ENCODE measurements at regions not wholly inside any gene's neighbourhood (a gene's known extent, or its start where the extent isn't known, plus 50 kb on each side); places are given as distances from the start of the nearest gene placed in this dataset.

DNA sequence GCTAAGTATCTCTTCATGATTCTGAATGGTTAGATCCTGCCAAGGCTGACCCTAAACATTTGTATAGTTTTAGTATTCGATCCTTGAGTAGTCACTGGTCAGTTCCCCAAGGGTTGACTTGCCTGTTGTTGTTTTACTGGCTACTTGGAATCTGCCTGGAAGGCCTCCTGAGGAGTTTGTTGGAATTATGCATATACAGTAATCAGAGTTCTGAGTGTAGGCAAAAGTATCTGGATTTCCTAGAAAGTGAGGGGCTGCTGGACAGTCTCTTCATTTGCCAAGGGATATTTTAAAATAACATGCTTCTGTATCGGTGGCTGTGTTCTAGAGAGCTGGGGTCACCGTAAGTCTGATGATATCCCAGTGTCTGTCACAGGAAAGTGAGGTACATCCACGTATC lies 333.2 kb upstream of the C2CD4B start:
- Histone ChIP-seq H3K9me3 (ENCODE audit: severe bottlenecking) (no peaks in the 10 kb centered on the region), H3K27ac (no peak overlapping the region), H3K27me3 (ENCODE audit: insufficient read depth, low read depth, severe bottlenecking) (no peaks in the 10 kb centered on the region), H3K4me3 (ENCODE audit: low read depth, low read length) (no peak overlapping the region), H3K36me3 (no peaks in the 10 kb centered on the region)
- DNase-seq, result no peak
- TF ChIP-seq, protein P1, sequence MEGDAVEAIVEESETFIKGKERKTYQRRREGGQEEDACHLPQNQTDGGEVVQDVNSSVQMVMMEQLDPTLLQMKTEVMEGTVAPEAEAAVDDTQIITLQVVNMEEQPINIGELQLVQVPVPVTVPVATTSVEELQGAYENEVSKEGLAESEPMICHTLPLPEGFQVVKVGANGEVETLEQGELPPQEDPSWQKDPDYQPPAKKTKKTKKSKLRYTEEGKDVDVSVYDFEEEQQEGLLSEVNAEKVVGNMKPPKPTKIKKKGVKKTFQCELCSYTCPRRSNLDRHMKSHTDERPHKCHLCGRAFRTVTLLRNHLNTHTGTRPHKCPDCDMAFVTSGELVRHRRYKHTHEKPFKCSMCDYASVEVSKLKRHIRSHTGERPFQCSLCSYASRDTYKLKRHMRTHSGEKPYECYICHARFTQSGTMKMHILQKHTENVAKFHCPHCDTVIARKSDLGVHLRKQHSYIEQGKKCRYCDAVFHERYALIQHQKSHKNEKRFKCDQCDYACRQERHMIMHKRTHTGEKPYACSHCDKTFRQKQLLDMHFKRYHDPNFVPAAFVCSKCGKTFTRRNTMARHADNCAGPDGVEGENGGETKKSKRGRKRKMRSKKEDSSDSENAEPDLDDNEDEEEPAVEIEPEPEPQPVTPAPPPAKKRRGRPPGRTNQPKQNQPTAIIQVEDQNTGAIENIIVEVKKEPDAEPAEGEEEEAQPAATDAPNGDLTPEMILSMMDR (IDR thresholded peaks at IDR 0.05; ENCODE audit: low read depth, low read length), result no peak

DNA sequence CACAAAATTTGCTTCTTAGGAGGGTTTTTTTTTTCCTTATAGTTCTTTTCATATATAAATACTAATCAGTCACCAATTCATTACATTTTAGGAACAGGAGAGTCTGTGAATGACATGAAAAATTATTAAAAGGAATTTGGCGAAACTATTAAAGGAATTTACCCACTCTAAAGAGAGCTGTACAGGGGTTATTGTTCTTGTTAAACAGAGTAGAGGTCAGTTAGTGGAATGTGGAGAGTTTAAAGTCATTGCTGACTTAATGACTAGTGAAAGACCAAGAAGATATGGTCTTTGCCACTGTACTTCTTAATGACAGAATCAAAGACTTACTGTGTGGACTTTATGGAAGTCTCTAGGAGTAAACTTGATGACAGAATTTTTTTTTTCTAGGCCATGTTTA lies 333.6 kb upstream of the C2CD4B start:
- DNase-seq, result no peak
- no peak overlapping the region for H3K4me3 ChIP-seq (ENCODE audit: low read depth, low read length)

DNA sequence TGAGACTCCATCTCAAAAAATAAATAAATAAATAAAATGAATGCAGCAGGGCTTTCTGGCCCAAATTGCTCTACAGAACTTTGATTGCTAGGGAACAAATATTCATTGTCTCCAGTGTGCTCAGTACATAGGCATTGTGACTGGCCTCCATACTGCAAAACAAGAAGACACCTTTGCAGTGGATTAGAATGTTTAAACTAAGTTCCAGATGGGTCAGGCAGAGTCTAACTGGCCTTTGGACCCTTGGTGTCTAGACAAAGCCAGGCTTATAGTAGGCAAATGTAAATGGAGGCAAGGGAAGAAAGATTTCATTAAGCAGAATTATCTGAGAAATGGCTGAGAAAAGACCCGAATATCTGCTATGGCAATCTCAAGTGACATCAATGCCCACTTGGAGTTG lies 335.2 kb upstream of the C2CD4B start:
- H3K27ac ChIP-seq, result no peak overlapping the region
- DNase-seq, result no peak
- TF ChIP-seq, protein P1 (IDR thresholded peaks at IDR 0.05; ENCODE audit: low read depth, low read length), result no peak
- H3K4me3 ChIP-seq (ENCODE audit: low read depth, low read length), result no peak overlapping the region
- H3K36me3 ChIP-seq, result no peaks in the 10 kb centered on the region
- no peaks in the 10 kb centered on the region for H3K27me3 ChIP-seq (ENCODE audit: insufficient read depth, low read depth, severe bottlenecking)
- no peaks in the 10 kb centered on the region for H3K9me3 ChIP-seq (ENCODE audit: severe bottlenecking)

More for the DNA sequence above, 333.6 kb upstream of the C2CD4B start:
- no peaks in the 10 kb centered on the region for H3K27me3 ChIP-seq (ENCODE audit: insufficient read depth, low read depth, severe bottlenecking)
- H3K36me3 ChIP-seq, result no peaks in the 10 kb centered on the region
- no peak overlapping the region for H3K27ac ChIP-seq
- TF ChIP-seq, protein P1 (IDR thresholded peaks at IDR 0.05; ENCODE audit: low read depth, low read length), result no peak
- H3K9me3 ChIP-seq (ENCODE audit: severe bottlenecking), result no peaks in the 10 kb centered on the region

DNA sequence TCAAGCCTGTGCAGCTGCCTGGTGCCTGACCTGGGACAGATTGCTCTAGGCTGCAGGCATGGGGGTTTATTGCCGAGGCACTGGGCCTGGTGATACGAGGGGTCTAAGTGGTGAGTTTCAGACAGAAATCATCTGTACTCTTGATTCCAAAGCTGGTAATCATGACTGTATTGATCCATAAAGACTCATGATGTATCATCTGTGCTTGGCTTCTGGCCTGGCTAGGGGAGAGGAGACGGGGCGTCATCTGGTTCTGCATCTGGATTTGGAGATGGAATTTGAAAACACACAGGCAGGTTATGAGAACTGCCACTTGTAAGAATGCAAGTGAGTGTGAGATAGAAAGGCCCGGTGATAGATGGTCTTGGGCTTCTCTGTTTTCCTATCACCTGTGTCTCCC lies 337.4 kb upstream of the C2CD4B start:
- Histone ChIP-seq H3K9me3 (ENCODE audit: severe bottlenecking) (no peaks in the 10 kb centered on the region), H3K4me3 (ENCODE audit: low read depth, low read length) (no peak overlapping the region), H3K27ac (peak overlapping the region; percentile 59; the same call in 1 of the 2 replicates), H3K36me3 (no peaks in the 10 kb centered on the region), H3K27me3 (ENCODE audit: insufficient read depth, low read depth, severe bottlenecking) (no peaks in the 10 kb centered on the region)
- no peak for DNase-seq
- TF ChIP-seq, protein P1 (IDR thresholded peaks at IDR 0.05; ENCODE audit: low read depth, low read length), result no peak

DNA sequence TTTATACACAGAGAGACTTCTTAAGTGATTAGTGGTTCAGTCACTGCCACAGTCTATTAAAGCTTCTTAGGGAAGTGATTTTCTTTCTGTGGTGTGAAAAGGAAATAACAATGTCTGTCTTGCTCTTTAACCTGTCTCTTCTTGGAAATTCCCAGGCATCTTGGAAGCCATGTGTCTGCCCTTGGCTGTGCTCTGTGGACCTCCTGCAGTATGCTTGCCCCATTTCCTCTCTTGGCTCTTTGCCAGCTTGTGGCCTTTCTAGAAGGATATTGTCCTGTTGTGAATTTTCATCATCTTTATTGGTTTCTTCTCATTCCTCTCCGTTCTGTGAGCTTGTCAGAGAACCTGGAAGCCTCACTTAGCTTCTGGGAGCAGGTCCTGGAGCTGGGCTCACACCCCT lies 338.4 kb upstream of the C2CD4B start:
- peak; percentile 47 for DNase-seq
- Histone ChIP-seq H3K4me3 (ENCODE audit: low read depth, low read length) (no peak overlapping the region), H3K36me3 (no peaks in the 10 kb centered on the region), H3K27me3 (ENCODE audit: insufficient read depth, low read depth, severe bottlenecking) (no peaks in the 10 kb centered on the region), H3K9me3 (ENCODE audit: severe bottlenecking) (no peaks in the 10 kb centered on the region), H3K27ac (peak overlapping the region; percentile 59)
- TF ChIP-seq, protein P1 (IDR thresholded peaks at IDR 0.05; ENCODE audit: low read depth, low read length), result no peak

DNA sequence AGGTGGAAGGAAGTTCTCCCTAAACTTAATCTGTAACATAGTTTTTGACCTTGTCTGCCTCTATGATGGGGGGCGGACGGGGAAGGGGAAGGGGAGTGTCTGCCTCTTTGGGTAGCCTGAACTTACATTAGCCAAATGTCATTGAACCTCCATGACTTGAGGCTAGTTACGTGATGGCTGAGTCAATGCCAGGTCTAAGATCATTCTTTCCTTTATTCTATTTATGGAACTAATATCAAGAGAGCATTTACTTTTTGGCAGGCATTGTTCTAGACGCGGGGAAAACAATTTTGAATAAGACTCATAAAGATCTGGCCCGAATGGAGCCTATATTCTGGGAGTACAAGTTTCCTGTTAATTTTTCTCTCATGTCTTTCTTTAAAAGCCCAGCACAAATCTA lies 340.7 kb upstream of the C2CD4B start:
- H3K36me3 ChIP-seq, result no peaks in the 10 kb centered on the region
- no peak for DNase-seq
- no peaks in the 10 kb centered on the region for H3K9me3 ChIP-seq (ENCODE audit: severe bottlenecking)
- no peak overlapping the region for H3K4me3 ChIP-seq (ENCODE audit: low read depth, low read length)
- no peaks in the 10 kb centered on the region for H3K27me3 ChIP-seq (ENCODE audit: insufficient read depth, low read depth, severe bottlenecking)
- H3K27ac ChIP-seq, result no peak overlapping the region
- TF ChIP-seq, protein P1 (IDR thresholded peaks at IDR 0.05; ENCODE audit: low read depth, low read length), result no peak

Data from WERI-Rb-1 (cell line).